ENCODE measurements at regions not wholly inside any gene's neighbourhood (a gene's known extent, or its start where the extent isn't known, plus 50 kb on each side); places are given as distances from the start of the nearest gene placed in this dataset.
A peak's percentile ranks its signal among the peaks of the same experiment; 100 is the strongest.

- DNase-seq (ENCODE audit: low read depth), result no peak
Observed at GRCh38 chr12:58580095-58580494, 340.2 kb downstream of the LRIG3 start.

DNA sequence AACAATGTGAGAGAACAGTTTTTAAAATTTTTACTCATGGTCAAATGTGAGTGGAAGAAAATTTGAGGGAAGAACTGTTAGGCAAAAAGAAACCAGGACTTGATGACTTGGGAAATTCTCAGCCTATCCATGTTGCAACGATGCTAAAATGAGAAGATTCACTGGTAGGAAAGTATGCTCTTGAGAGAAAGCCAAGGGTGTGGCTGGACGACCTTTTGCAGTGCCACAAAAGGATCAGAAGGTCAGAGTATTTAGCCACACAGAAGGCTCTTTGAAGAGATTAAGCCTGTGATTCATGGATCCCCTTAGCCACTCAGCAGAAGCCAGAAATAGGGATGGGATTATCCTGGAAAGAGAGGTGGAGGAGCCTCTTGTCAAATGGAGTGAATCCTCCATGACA is 336.8 kb downstream of the LRIG3 start:
- peak; percentile 68 for DNase-seq (ENCODE audit: low read depth)

DNA sequence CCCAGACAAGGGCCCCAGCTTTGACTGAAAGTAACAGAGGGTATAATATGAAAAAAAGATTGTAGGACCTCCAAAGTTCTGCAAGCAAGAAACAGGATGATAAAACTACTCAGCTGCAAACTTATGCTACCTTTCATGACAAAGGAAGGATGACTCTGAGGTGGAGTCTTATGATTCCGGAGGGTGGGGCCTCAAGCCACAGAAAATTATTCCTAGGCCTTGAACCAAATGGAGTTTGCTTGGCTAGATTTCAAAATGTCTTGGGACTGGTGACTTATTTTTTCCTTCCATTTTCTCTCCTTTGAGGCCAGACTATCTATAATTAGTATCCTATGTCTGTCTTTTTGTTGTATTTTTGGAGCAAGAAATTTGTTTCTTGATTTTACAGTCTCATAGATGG is 336.4 kb downstream of the LRIG3 start:
- DNase-seq (ENCODE audit: low read depth), result peak; percentile 39

GRCh38 chr12:58584880-58585279 is 335.4 kb downstream of the LRIG3 start:
- DNase-seq (ENCODE audit: low read depth), result no peak

- no peak for DNase-seq (ENCODE audit: low read depth)
Observed at GRCh38 chr12:58586762-58587161, 333.5 kb downstream of the LRIG3 start.

- DNase-seq (ENCODE audit: low read depth), result peak; percentile 51
Observed at GRCh38 chr12:58588770-58589169, 331.5 kb downstream of the LRIG3 start.

DNA sequence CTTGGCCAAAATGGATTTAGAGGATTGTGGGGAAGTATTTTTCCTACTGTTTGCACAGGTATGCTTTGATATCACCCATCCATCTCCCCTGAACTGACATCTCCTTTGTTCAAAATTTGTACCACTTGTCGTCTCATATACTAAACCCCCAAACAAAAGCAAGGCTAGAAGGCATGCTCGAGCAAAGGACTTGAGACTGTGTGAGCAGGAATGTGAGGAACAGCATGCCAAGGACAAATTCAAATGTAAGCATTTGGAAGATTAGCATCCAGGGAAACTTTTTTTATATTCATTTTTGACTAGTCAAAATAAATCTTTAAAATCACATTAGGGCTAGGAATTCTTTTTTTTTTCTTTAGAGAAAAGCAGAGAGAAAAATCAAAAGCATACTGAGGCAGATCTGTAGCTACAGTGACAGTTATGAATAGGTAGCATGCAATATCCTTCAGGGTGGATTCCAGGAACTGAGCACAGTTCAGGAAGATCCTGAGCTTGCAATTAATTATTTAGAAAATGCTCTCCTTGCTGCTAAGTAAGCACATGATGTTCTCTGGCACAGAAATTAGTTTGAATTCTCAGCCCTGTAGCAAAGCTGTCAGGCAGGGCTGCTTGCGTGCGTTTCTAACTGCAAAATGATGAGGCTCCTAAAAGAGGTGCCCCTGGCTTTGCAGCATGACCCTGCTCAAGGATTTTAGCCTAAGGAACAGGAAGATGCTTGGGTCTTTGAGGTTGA is 327.7 kb downstream of the LRIG3 start:
- DNase-seq (ENCODE audit: low read depth), result no peak

- no peak for DNase-seq (ENCODE audit: low read depth)
Observed at GRCh38 chr12:58593557-58594304, 326.6 kb downstream of the LRIG3 start.

DNA sequence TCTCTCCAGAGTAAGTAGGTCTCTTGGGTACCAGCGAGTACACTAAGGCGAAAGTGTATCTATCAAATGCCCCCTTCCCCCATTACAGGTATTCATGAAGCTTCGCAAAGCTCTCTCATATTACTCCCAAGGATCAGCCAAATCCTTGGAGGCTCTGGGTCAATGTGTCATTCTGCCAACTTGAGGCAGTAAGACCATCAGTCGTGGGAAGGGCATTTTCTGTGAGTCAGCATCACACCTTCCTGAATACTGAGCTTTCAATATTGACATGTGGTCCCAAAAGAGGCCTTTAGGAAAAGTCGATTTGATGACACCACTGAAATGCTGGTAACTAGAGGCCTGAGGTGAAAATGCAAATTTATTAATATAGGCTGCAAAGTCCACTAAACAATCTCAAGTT is 323.9 kb downstream of the LRIG3 start:
- DNase-seq (ENCODE audit: low read depth), result peak; percentile 11

GRCh38 chr12:58601529-58601928 is 318.8 kb downstream of the LRIG3 start:
- DNase-seq (ENCODE audit: low read depth), result no peak

GRCh38 chr12:58602179-58602578 is 318.1 kb downstream of the LRIG3 start:
- peak; percentile 37 for DNase-seq (ENCODE audit: low read depth)

GRCh38 chr12:58602736-58603135 is 317.6 kb downstream of the LRIG3 start:
- DNase-seq (ENCODE audit: low read depth), result no peak

- no peak for DNase-seq (ENCODE audit: low read depth)
Observed at GRCh38 chr12:58607805-58608204, 312.5 kb downstream of the LRIG3 start.

DNA sequence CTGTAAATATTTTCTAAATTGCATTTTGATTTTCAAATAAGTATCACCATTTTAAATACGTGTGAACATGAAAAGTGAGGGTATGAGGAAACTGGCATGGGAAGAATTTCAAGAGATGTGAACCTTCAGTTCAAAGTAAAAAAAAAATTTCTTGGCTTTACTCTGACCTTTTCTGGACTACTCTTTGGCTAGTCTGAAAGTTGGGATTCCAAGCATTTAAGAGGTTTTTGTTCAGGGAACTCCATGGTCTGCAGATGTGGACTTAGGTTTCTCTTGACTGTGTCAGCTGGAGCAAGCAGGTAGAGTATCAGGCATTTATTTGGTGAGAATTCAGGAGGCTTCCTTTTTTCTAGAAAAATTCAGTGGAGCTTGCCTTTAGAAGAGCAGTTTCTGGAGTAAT is 311.6 kb downstream of the LRIG3 start:
- DNase-seq (ENCODE audit: low read depth), result peak; percentile 54

DNA sequence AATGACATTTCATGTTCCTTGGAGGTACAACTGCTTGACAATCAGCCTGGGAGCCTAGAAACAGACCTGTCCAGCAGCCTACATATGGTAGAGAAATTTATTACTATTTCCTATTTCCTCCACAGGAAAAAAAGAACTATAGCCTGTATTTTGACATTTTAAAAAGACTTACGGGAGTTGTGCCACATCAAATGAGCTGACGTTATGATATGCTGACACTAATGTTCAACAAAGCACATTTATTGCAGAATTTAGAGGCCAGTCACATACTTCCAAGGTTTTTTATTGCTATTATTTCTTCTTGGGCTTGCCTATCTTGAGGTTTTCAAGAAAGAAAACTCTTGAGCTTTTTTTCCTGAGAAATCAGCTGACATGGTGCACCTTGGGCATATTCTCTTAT is 305.3 kb downstream of the LRIG3 start:
- DNase-seq (ENCODE audit: low read depth), result no peak

GRCh38 chr12:58615576-58615975 is 304.7 kb downstream of the LRIG3 start:
- DNase-seq (ENCODE audit: low read depth), result no peak

DNA sequence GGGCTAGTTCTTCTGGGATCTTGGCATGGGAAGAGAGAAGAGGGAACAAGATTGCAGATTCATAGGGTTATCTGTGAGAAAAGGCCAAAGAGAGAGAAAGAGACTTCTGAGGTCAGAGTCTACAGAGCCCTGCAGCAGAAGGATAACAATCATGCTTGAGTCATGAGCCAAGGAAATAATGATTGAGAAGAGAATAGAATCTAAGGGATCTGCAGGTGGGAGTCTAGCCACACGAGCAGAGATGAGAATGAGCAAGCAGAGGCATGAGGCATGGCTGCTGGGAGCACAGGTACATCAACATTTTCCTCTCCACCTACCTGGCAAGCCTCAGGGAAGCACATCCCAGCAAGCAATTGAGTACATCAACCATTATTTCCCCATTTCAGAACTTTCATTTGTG is 303.7 kb downstream of the LRIG3 start:
- no peak for DNase-seq (ENCODE audit: low read depth)

GRCh38 chr12:58621126-58621525 is 299.2 kb downstream of the LRIG3 start:
- no peak for DNase-seq (ENCODE audit: low read depth)

- no peak for DNase-seq (ENCODE audit: low read depth)
Observed at GRCh38 chr12:58629376-58629775, 290.9 kb downstream of the LRIG3 start.

DNA sequence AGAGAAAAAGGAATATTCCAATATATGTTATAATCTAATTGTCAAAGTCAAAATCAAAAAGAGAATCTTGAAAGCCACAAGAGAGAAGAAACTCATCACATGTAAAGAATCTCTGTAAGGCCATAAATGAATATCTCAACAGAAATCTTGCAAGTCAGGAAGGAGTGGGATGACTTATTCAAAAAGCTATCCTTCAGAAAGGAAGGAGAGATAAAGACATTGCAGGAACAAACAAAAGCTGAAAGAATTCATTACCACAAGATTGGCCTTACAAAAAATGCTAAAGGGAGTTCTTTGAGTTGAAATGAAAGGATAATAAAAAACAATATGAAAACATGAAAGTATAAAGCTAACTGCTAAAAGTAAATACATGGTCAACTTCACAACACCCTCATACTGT is 286.8 kb downstream of the LRIG3 start:
- peak; percentile 79 for DNase-seq (ENCODE audit: low read depth)

DNA sequence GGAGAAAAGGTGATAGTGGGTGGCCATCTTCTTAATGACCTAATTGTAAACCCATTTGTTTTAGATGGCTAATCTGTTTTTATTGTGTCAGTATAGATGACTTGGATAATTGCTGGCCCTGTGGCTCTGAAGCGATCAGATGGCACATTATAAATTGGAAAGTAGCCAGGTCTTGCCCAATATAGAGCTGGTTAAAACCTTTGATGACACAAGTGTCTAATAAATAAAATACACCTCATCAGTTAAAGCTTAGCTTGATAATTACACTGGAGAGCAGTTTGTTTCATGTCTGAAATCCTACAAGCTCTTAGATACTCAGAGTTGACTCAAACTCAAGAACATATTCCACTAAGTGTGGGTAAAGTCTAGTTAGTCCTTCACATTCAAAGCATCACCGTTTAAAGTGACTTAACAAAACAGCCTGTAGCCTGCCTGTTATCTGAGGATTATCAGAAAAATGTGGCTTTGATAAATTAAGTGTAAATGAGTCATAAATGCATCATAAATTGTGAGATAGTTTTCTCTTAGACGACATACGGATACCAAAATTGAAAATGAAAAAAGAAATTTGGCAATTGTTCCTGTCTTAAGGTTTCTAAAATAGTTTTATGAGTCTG is 280.9 kb downstream of the LRIG3 start:
- DNase-seq (ENCODE audit: low read depth), result peak; percentile 64

GRCh38 chr12:58640314-58640713 is 280.0 kb downstream of the LRIG3 start:
- DNase-seq (ENCODE audit: low read depth), result peak; percentile 13

DNA sequence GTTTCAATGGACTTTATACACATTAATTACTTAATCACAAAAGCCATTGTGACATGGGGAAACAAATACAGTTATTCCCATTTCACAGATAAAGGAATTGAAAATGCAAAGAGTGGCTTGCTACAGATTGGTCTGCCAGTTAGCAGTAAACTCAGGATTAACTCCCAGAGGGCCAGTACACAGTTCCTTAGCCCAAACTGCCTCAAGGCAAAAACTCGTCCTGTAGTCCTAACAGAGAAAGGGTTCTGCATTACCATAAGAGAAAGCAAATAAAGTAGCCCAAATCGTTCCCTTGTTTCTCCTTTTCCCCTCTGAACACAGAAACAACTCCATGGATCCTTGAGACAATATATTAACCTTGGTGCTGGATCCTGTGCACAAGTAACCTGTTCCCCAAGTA is 274.4 kb downstream of the LRIG3 start:
- DNase-seq (ENCODE audit: low read depth), result no peak
